Ishikawa (cell line): ENCODE measurements at regions not wholly inside any gene's neighbourhood (a gene's known extent, or its start where the extent isn't known, plus 50 kb on each side); places are given as distances from the start of the nearest gene placed in this dataset.

ENCODE experiments used
- CEBPB ChIP-seq: IDR thresholded peaks from 2 replicates; pipeline ENCODE4 v1.6.1; 2012
- CREB1 ChIP-seq: IDR thresholded peaks from 2 replicates; pipeline ENCODE4 v1.6.1; 2012; ENCODE audit warnings: low read depth
- TCF12 ChIP-seq: IDR thresholded peaks from 2 replicates; pipeline ENCODE4 v1.6.1; 2012; ENCODE audit warnings: low read depth
- YY1 ChIP-seq: IDR thresholded peaks from 2 replicates; pipeline ENCODE4 v1.6.1; 2012; ENCODE audit warnings: low read depth
- TF ChIP-seq, protein P1 (sequence below): IDR thresholded peaks from 2 replicates; pipeline ENCODE4 v1.6.1; 2012
- TF ChIP-seq, protein P2 (sequence below): IDR thresholded peaks from 2 replicates; pipeline ENCODE4 v1.6.1; 2012

DNA sequence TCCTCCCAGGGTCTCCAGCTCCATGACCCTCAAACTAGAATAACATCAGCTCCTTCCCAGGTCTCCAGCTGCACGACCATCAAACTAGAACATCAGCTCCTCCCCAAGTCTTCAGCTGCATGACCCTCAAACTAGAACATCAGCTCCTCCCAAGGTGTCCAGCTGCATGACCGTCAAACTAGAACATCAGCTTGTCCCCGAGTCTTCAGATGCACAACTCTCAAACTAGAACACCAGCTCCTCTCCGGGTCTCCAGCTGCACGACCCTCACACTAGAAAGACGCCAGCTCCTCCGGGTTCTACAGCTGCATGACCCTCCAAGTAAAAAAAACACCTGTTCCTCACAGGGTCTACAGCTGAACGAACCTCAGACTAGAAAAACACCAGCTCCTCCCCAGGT lies 312.9 kb upstream of the TFPI start:
- no peak for TF ChIP-seq CREB1
- TF ChIP-seq, protein P1, sequence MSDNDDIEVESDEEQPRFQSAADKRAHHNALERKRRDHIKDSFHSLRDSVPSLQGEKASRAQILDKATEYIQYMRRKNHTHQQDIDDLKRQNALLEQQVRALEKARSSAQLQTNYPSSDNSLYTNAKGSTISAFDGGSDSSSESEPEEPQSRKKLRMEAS = no peak
- no peak for TF ChIP-seq YY1
- no peak for TF ChIP-seq TCF12
- TF ChIP-seq, protein P2, sequence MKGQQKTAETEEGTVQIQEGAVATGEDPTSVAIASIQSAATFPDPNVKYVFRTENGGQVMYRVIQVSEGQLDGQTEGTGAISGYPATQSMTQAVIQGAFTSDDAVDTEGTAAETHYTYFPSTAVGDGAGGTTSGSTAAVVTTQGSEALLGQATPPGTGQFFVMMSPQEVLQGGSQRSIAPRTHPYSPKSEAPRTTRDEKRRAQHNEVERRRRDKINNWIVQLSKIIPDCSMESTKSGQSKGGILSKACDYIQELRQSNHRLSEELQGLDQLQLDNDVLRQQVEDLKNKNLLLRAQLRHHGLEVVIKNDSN = no peak
- no peak for TF ChIP-seq CEBPB
